NT2/D1 (cell line): ENCODE measurements at regions not wholly inside any gene's neighbourhood (a gene's known extent, or its start where the extent isn't known, plus 50 kb on each side); places are given as distances from the start of the nearest gene placed in this dataset.

Experiments
- DNase-seq: peaks from one replicate; pipeline ENCODE4 v3.0.0-alpha.2; 2011; ENCODE audit warnings: low read depth, low spot score
- H3K27me3 ChIP-seq: 2 replicates; pipeline ENCODE4 v1.6.0; 2011; ENCODE audit warnings: mild to moderate bottlenecking; ENCODE audit not compliant: insufficient read length, insufficient read depth
- H3K36me3 ChIP-seq: 2 replicates; pipeline ENCODE4 v1.6.1; 2011; ENCODE audit warnings: mild to moderate bottlenecking, low read length, mixed read lengths; ENCODE audit not compliant: insufficient read depth, insufficient read length
- H3K4me1 ChIP-seq: 2 replicates; pipeline ENCODE4 v1.5.1; 2011; ENCODE audit not compliant: insufficient read depth, insufficient read length
- H3K4me3 ChIP-seq: 2 replicates; pipeline ENCODE4 v1.5.1; 2011; ENCODE audit warnings: low read depth; ENCODE audit not compliant: insufficient read length
- H3K9ac ChIP-seq: 2 replicates; pipeline ENCODE4 v1.6.0; 2011; ENCODE audit warnings: low read depth; ENCODE audit not compliant: insufficient read length
- H3K9me3 ChIP-seq: 2 replicates; pipeline ENCODE4 v1.5.1; 2011; ENCODE audit warnings: mild to moderate bottlenecking, low read length; ENCODE audit not compliant: insufficient read depth
- SUZ12 ChIP-seq: IDR thresholded peaks from 2 replicates; pipeline ENCODE4 v1.6.1; 2011; ENCODE audit not compliant: insufficient read length, insufficient read depth; ENCODE audit errors: extremely low read depth
- YY1 ChIP-seq: IDR thresholded peaks from 2 replicates; pipeline ENCODE4 v1.6.1; 2011; ENCODE audit not compliant: insufficient read length, insufficient read depth
- ZNF274 ChIP-seq: IDR thresholded peaks from 2 replicates; pipeline ENCODE4 v1.6.1; 2011; ENCODE audit warnings: mild to moderate bottlenecking, low read depth, low read length

- no peaks in the 10 kb centered on the region for H3K36me3 ChIP-seq
- TF ChIP-seq YY1 (no peak), SUZ12 (no peak), ZNF274 (no peak)
- no peak overlapping the region for H3K9ac ChIP-seq
- DNase-seq = no peak
- H3K9me3 ChIP-seq = no peaks in the 10 kb centered on the region
- no peak overlapping the region for H3K4me3 ChIP-seq
- no peaks in the 10 kb centered on the region for H3K4me1 ChIP-seq
- no peaks in the 10 kb centered on the region for H3K27me3 ChIP-seq
Observed at GRCh38 chr1:194322751-194323150, 1136.3 kb upstream of the B3GALT2 start.

GRCh38 chr1:194318790-194319280 is 1132.4 kb upstream of the B3GALT2 start:
- Histone ChIP-seq H3K4me1 (no peaks in the 10 kb centered on the region), H3K27me3 (no peaks in the 10 kb centered on the region), H3K36me3 (no peaks in the 10 kb centered on the region), H3K4me3 (no peak overlapping the region), H3K9ac (no peak overlapping the region), H3K9me3 (no peaks in the 10 kb centered on the region)
- no peak for TF ChIP-seq YY1
- no peak for TF ChIP-seq ZNF274
- no peak for TF ChIP-seq SUZ12
- DNase-seq = no peak

- DNase-seq = no peak
- Histone ChIP-seq H3K4me1 (no peaks in the 10 kb centered on the region), H3K36me3 (no peaks in the 10 kb centered on the region), H3K9ac (no peak overlapping the region), H3K9me3 (no peaks in the 10 kb centered on the region), H3K4me3 (no peak overlapping the region), H3K27me3 (no peaks in the 10 kb centered on the region)
- no peak for TF ChIP-seq YY1
- TF ChIP-seq SUZ12 = no peak
- TF ChIP-seq ZNF274 = no peak
Observed at GRCh38 chr1:194309697-194310096, 1123.3 kb upstream of the B3GALT2 start.

- Histone ChIP-seq H3K36me3 (no peaks in the 10 kb centered on the region), H3K27me3 (no peaks in the 10 kb centered on the region), H3K4me1 (no peaks in the 10 kb centered on the region), H3K9me3 (no peaks in the 10 kb centered on the region), H3K9ac (no peak overlapping the region), H3K4me3 (no peak overlapping the region)
- DNase-seq = no peak
- TF ChIP-seq SUZ12 (no peak), ZNF274 (no peak), YY1 (no peak)
Observed at GRCh38 chr1:194309269-194309668, 1122.9 kb upstream of the B3GALT2 start.

- H3K4me3 ChIP-seq = no peak overlapping the region
- H3K9ac ChIP-seq = no peak overlapping the region
- no peak for TF ChIP-seq ZNF274
- TF ChIP-seq YY1 = no peak
- TF ChIP-seq SUZ12 = no peak
- H3K9me3 ChIP-seq = no peaks in the 10 kb centered on the region
- H3K4me1 ChIP-seq = no peaks in the 10 kb centered on the region
- no peaks in the 10 kb centered on the region for H3K27me3 ChIP-seq
- no peaks in the 10 kb centered on the region for H3K36me3 ChIP-seq
- DNase-seq = no peak
Observed at GRCh38 chr1:194300776-194301175, 1114.4 kb upstream of the B3GALT2 start.

GRCh38 chr1:194300340-194300739 is 1113.9 kb upstream of the B3GALT2 start:
- Histone ChIP-seq H3K4me1 (no peaks in the 10 kb centered on the region), H3K4me3 (no peak overlapping the region), H3K36me3 (no peaks in the 10 kb centered on the region), H3K9ac (no peak overlapping the region), H3K27me3 (no peaks in the 10 kb centered on the region), H3K9me3 (no peaks in the 10 kb centered on the region)
- DNase-seq = no peak
- TF ChIP-seq ZNF274 = no peak
- no peak for TF ChIP-seq SUZ12
- no peak for TF ChIP-seq YY1

GRCh38 chr1:194298007-194298598 is 1111.7 kb upstream of the B3GALT2 start:
- Histone ChIP-seq H3K4me1 (no peaks in the 10 kb centered on the region), H3K27me3 (no peaks in the 10 kb centered on the region), H3K36me3 (no peaks in the 10 kb centered on the region), H3K9me3 (no peaks in the 10 kb centered on the region), H3K9ac (no peak overlapping the region), H3K4me3 (no peak overlapping the region)
- TF ChIP-seq SUZ12 (no peak), YY1 (no peak), ZNF274 (no peak)
- DNase-seq = no peak

GRCh38 chr1:194297094-194297493 is 1110.7 kb upstream of the B3GALT2 start:
- Histone ChIP-seq H3K4me3 (no peak overlapping the region), H3K36me3 (no peaks in the 10 kb centered on the region), H3K27me3 (no peaks in the 10 kb centered on the region), H3K4me1 (no peaks in the 10 kb centered on the region), H3K9me3 (no peaks in the 10 kb centered on the region), H3K9ac (no peak overlapping the region)
- no peak for TF ChIP-seq ZNF274
- TF ChIP-seq SUZ12 = no peak
- TF ChIP-seq YY1 = no peak
- no peak for DNase-seq
